Right atrium auricular region (tissue), 2 donors: ENCODE measurements at regions not wholly inside any gene's neighbourhood (a gene's known extent, or its start where the extent isn't known, plus 50 kb on each side); places are given as distances from the start of the nearest gene placed in this dataset.

ENCODE experiments used
- DNase-seq: peaks from one replicate; pipeline ENCODE4 v3.0.0-alpha.2; 2019; ENCODE audit warnings: low spot score
- H3K27ac ChIP-seq, 2 donors: fragments of 200-600 bp; sonication (generic); 1 replicate in 1 of 2; 2 replicates in 1 of 2; pipeline ENCODE4 v1.5.1; 2016 to 2019
- H3K27me3 ChIP-seq, 2 donors: fragments of 200-600 bp; sonication (generic); one replicate each; pipeline versions ENCODE4 v1.5.1 to v1.6.0; 2017 to 2019
- H3K36me3 ChIP-seq: fragments of 200-600 bp; sonication (generic); one replicate; pipeline ENCODE4 v1.5.1; 2016
- H3K4me1 ChIP-seq, 2 donors: fragments of 200-600 bp; sonication (generic); one replicate each; pipeline versions ENCODE4 v1.5.1 to v1.6.0; 2017 to 2019
- H3K4me3 ChIP-seq, 2 donors: fragments of 200-600 bp; sonication (generic); 1 replicate in 1 of 2; 2 replicates in 1 of 2; pipeline ENCODE4 v1.5.1; 2017 to 2019; ENCODE audit warnings: mild to moderate bottlenecking in 1 of 2, moderate library complexity in 1 of 2
- H3K9me3 ChIP-seq, 2 donors: fragments of 200-600 bp; sonication (generic); one replicate each; pipeline ENCODE4 v1.5.1; 2019
- TF ChIP-seq, protein P1 (sequence below), 2 donors: fragments of 200-600 bp; sonication (generic); IDR thresholded peaks; one replicate each; pipeline ENCODE4 v1.5.1; 2019; ENCODE audit warnings: antibody characterized with exemption in 2 of 2

DNA sequence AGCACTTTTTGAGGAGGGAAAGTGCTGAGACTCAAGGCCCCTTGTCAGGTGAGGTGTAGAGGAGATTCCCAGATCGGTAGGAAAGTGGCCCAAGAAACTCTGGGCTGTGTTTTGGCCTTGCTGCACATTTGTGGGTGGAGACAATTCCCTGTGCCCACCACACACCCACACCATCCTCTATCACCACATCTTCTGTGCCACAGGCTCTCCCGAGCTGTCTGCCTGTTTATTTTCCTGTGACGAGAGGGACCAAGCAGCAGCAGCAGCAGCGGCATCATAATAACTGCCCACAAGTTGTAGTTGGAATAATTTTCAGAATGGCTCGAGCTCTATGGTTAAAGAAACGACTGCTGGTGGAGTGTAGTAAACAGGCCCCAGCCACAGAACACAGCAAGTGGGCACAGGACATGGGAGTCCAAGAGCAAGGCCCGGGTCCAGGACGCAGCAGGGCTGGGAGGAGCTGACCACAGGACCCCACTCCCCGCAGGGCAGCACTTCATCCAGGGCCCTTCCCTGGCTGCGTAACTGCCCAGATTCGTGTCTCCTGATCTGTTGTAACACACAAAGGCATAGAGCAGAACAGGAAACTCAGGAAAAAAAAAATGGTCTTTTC, 55.6 kb upstream of the BCL2L14 start:
- Histone ChIP-seq H3K4me1 (peaks cover 0 to 8% of the 10 kb centered on the region in 2 donors), H3K27ac (no peak overlapping the region), H3K4me3 (no peak overlapping the region), H3K36me3 (no peaks in the 10 kb centered on the region), H3K9me3 (no peaks in the 10 kb centered on the region), H3K27me3 (no peaks in the 10 kb centered on the region)
- DNase-seq, result no peak
- TF ChIP-seq, protein P1, sequence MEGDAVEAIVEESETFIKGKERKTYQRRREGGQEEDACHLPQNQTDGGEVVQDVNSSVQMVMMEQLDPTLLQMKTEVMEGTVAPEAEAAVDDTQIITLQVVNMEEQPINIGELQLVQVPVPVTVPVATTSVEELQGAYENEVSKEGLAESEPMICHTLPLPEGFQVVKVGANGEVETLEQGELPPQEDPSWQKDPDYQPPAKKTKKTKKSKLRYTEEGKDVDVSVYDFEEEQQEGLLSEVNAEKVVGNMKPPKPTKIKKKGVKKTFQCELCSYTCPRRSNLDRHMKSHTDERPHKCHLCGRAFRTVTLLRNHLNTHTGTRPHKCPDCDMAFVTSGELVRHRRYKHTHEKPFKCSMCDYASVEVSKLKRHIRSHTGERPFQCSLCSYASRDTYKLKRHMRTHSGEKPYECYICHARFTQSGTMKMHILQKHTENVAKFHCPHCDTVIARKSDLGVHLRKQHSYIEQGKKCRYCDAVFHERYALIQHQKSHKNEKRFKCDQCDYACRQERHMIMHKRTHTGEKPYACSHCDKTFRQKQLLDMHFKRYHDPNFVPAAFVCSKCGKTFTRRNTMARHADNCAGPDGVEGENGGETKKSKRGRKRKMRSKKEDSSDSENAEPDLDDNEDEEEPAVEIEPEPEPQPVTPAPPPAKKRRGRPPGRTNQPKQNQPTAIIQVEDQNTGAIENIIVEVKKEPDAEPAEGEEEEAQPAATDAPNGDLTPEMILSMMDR (IDR thresholded peaks at IDR 0.05), result no peak

DNA sequence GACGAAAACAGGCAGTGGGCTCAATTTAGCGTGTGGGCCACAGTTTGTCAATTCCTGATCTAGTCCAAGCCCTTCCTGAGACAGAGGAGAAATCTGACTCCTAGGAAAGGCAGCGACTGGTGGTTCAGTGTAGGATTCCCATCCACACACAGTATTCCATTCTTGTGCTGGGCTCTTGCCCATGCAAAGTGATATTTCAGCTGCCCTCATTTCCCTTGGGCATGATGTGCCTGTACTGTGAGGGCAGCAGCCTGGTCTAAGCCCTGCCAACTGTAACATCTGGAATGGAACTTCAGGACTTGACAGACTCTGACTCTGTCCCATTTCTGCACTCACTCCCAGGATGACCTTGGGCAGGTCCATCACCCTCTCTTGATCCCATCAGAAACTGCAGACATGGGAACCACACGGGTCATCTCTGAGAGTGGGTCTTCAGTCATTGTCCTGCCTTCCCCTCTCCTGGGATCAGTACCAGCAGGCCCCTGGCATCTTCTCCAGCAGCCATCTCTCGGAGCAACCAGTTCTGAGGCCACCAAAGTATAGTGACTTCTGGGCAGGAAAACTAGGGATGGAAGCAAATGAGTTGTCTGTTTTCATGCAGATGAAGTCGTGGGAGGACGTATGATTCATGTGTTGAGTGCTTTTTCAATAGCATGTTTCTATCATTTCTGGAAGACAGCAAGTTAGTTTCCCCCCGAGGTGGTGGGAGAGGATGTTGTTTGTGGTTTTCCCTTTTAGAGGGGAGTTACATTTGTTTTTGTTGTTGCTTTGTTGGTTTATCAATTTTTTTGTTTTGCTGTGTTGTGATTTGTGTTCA, 54.2 kb upstream of the BCL2L14 start:
- no peak for DNase-seq
- Histone ChIP-seq H3K4me1 (no peaks in the 10 kb centered on the region), H3K9me3 (no peaks in the 10 kb centered on the region), H3K4me3 (no peak overlapping the region), H3K27me3 (no peaks in the 10 kb centered on the region), H3K27ac (no peak overlapping the region), H3K36me3 (no peaks in the 10 kb centered on the region)
- TF ChIP-seq, protein P1 (IDR thresholded peaks at IDR 0.05), result no peak

DNA sequence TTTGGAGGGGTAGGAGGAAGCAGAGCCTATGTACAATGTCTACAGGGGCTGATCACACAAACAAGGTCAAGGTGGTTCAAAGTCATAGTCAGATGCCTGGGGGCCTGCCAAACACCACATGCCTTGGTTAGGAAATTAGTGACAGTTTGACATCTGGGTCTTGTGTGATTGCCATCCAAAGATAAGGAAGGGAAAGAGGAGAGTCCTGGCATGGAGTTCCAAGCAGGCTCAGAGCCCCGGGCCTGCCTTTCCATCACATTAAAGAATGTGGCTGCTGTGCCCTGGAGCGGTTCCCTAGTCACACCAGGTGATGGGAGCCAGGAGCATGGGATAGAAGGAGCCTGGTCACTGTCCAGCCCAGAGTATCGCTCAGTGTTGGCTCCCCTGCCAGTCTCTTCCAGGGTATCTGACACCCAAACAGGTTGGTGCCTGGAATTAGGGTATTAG, 53.6 kb upstream of the BCL2L14 start:
- Histone ChIP-seq H3K9me3 (no peaks in the 10 kb centered on the region), H3K36me3 (no peaks in the 10 kb centered on the region), H3K4me1 (no peaks in the 10 kb centered on the region), H3K27ac (no peak overlapping the region), H3K4me3 (no peak overlapping the region), H3K27me3 (no peaks in the 10 kb centered on the region)
- TF ChIP-seq, protein P1 (IDR thresholded peaks at IDR 0.05), result no peak
- no peak for DNase-seq

DNA sequence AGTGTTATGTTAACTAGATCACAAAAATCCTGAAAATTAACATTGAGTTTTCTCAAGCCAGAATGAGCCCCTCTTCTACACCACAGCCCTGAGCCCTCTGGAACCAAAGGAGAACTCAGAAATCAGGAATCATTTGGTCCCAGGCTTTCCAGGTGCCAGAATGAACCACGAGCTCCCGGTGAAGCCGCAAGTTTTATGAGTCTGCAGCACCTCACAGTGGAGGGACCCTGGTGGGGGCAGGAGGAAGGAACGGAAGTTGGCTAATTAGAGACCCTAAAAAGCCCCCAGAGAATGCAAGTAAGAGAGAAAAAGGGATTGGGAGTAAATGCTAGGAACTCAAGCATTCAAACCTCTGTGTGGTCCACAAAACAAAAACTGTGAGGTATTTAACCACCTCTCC, 52.9 kb upstream of the BCL2L14 start:
- H3K36me3 ChIP-seq, result no peaks in the 10 kb centered on the region
- no peak overlapping the region for H3K4me3 ChIP-seq
- no peaks in the 10 kb centered on the region for H3K27me3 ChIP-seq
- TF ChIP-seq, protein P1 (IDR thresholded peaks at IDR 0.05), result peak in 1 of 2 donors; percentile 51
- H3K27ac ChIP-seq, result no peak overlapping the region
- DNase-seq, result no peak
- no peaks in the 10 kb centered on the region for H3K9me3 ChIP-seq
- no peaks in the 10 kb centered on the region for H3K4me1 ChIP-seq

DNA sequence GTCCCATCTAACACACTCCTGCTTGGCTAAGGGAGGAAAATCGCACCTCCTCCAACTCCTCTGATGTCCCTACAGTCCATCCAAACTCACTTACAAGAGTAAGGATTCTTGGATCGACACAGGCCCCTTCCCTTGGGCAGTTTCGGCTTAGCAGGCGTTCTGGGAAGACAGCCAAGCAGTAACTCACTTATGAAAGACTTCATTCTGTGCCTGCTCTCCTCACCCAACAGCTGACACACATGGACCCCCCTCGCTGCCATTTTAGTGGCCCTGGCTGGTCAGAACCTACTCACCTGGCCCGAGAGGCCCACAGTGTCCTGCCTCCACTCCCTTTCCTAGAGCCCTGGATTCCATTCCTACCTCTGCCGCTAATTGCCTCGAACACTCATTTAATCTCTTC, 52.3 kb upstream of the BCL2L14 start:
- TF ChIP-seq, protein P1 (IDR thresholded peaks at IDR 0.05), result no peak
- Histone ChIP-seq H3K36me3 (no peaks in the 10 kb centered on the region), H3K9me3 (no peaks in the 10 kb centered on the region), H3K4me1 (no peaks in the 10 kb centered on the region), H3K4me3 (no peak overlapping the region), H3K27ac (no peak overlapping the region), H3K27me3 (no peaks in the 10 kb centered on the region)
- DNase-seq, result no peak
